Astrocyte of the cerebellum (primary cell): ENCODE measurements at regions not wholly inside any gene's neighbourhood (a gene's known extent, or its start where the extent isn't known, plus 50 kb on each side); places are given as distances from the start of the nearest gene placed in this dataset.
"Not testable (repeated sequence)": the region's sequence is repeated elsewhere in the genome, so short reads cannot be mapped to it uniquely, and the experiment has no call there.

ENCODE experiments used
- DNase-seq: peaks from one replicate; pipeline ENCODE4 v3.0.0-alpha.2; 2011; ENCODE audit warnings: low read depth
- H3K4me3 ChIP-seq: 2 replicates; pipeline ENCODE4 v1.5.1; 2011; ENCODE audit warnings: mild to moderate bottlenecking, low read depth, low read length, moderate library complexity
- in situ Hi-C: cut with HindIII; loops from 2 replicates; pipeline ENCODE4 v1.10.0; 2017; ENCODE audit warnings: low sequenced_read_pairs
- TF ChIP-seq, protein P1 (sequence below): IDR thresholded peaks from 2 replicates; pipeline ENCODE4 v1.5.1; 2012; ENCODE audit warnings: low read length, low read depth, moderate library complexity, mild to moderate bottlenecking; ENCODE audit errors: missing control alignments

DNA sequence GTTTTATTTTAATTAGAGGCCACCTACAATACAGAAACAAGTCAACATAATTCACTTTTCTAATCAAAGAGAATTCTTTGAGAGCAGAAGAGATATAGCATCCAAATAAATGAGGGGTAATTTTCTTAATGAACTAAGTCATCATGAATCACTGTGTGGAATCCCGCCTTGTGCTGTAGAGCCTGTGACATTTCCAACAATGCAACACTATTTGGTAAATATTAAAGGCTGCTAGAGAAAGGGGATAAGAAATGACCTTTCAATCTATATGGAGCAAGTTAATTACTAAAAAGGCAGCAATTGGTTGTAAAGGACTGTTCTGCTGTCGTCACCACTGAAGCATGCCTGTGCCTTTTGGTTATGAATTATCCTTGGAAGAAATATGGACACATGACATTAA lies 345.7 kb upstream of the MAF start:
- TF ChIP-seq, protein P1, sequence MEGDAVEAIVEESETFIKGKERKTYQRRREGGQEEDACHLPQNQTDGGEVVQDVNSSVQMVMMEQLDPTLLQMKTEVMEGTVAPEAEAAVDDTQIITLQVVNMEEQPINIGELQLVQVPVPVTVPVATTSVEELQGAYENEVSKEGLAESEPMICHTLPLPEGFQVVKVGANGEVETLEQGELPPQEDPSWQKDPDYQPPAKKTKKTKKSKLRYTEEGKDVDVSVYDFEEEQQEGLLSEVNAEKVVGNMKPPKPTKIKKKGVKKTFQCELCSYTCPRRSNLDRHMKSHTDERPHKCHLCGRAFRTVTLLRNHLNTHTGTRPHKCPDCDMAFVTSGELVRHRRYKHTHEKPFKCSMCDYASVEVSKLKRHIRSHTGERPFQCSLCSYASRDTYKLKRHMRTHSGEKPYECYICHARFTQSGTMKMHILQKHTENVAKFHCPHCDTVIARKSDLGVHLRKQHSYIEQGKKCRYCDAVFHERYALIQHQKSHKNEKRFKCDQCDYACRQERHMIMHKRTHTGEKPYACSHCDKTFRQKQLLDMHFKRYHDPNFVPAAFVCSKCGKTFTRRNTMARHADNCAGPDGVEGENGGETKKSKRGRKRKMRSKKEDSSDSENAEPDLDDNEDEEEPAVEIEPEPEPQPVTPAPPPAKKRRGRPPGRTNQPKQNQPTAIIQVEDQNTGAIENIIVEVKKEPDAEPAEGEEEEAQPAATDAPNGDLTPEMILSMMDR = no peak
- DNase-seq = no peak
- H3K4me3 ChIP-seq = no peak overlapping the region
- in situ Hi-C loops = no loop called here

DNA sequence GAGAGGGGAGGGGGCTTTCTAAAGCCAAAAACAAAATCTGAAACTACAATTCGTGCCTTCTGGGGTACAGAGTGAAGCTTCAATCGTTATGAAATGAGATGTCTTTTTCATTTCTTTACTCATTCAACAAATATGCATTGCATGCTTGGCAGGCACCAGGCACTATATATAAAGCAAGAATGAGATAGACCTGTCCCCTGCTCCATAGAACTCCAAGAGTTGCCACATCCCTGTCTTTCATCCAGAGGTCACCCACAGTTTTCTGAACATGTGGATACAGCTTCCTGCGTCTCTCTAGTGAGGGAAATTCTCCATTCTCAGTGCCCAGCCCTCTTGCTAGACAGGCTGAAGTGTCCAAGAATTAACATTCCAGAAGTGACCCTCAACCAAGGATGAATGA lies 343.2 kb upstream of the MAF start:
- in situ Hi-C loops = no loop called here
- TF ChIP-seq, protein P1 = no peak
- H3K4me3 ChIP-seq = no peak overlapping the region
- no peak for DNase-seq

DNA sequence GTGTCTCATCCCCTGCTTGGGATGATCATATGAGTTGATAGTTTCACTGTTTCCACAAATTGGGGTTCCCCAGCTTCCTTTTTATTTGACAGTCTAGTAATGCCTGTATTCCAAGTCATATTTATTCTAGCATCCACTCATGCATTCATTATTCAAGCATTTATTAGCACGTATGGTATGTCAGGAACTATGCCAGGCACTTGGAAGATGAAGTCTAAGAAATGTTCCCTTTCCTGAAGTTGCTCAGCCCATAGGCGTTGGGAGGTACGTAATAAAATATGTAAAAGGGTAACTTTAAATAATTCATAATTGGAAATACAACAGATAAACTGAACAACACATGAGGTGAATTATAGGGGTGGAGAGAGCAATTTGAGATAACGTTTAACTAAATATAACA lies 338.0 kb upstream of the MAF start:
- DNase-seq = no peak
- H3K4me3 ChIP-seq = no peak overlapping the region
- in situ Hi-C loops = no loop called here
- TF ChIP-seq, protein P1 = no peak

DNA sequence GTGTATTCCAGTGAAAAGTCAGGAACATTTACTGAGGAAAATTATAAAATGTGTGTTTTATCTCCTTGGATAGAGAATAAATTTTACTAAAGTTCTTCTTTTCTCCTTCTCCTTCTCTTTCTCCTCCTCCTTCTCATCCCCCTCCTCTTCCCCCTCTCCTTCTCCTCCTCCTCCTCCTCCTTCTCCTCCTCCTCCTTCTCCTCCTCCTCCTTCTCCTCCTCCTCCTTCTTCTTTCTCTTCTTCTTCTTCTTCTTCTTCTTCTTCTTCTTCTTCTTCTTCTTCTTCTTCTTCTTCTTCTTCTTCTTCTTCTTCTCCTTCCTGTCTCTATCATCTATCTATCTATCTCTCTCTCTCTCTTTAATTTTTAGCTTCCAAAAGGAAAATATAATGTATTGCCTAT lies 337.1 kb upstream of the MAF start:
- DNase-seq = not testable (repeated sequence)

DNA sequence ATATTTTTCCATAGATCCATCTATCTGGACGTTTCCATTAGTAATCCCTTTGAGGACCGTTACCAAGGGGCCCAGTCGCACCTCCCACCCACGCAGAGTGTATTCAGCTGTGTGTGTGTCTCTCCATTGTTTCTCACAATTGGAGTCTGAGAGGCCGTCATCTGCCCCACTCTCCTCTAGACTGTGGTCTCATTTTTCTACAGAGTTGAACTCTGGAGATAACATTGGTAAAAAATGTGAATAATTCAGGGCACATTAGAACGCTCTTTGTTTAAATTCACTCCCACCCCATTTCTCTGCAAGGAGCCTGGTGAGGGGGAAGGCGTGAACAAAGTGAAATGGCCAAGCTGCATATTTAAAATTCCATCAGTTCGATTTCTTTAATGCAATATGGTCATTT lies 333.1 kb upstream of the MAF start:
- no peak overlapping the region for H3K4me3 ChIP-seq
- in situ Hi-C loops = no loop called here

More for the DNA sequence above, 337.1 kb upstream of the MAF start:
- H3K4me3 ChIP-seq, in situ Hi-C loops: not testable (repeated sequence)

DNA sequence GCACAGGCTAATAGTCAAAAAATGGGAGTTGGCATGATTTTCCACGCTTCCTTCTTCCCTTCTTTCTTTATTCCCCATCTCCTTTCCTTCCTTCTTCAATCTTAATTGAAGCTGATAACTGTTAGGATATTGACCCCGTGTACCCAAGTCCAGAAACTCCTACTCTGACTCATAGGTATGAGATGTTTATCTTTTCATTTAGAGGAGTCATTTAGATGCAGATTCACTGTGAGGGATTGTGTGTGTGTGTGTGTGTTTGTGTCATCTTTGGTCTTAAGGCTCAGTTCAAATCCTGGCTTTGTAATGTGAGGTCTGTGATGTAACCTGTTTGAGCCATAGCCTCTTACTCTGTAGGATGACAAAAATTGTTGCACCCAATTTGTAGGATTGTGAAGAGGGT lies 332.0 kb upstream of the MAF start:
- no peak for DNase-seq
- TF ChIP-seq, protein P1 = no peak
- H3K4me3 ChIP-seq = no peak overlapping the region
- in situ Hi-C loops = no loop called here

More for the DNA sequence above, 333.1 kb upstream of the MAF start:
- no peak for DNase-seq
- TF ChIP-seq, protein P1 = no peak

DNA sequence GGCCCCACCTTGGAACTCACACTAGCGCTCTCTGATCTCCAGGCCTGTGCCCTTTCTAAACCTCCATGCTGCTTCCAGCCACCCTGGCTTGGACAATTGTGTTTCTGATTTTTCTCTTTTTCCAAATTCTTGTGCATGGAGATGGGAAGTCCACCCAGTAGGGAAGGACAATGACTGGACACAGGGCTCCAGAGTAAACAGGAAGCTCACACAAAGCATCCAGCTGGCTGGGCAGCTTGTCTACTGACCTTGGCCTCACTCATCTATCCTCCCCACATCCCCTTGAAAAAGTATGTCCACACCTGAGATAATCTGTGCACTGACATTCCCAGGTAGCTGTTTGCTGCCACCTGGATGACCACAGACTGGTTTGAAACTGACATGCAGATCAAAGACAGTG lies 331.2 kb upstream of the MAF start:
- TF ChIP-seq, protein P1 = no peak
- no peak overlapping the region for H3K4me3 ChIP-seq

More for the DNA sequence above, 331.2 kb upstream of the MAF start:
- in situ Hi-C loops = no loop called here
- no peak for DNase-seq
